Activated T-helper 9 cell treated with anti-CD3 and anti-CD28 coated beads, Interleukin-2, amount 50 U/mL, for 16 hours (primary cell): ENCODE measurements at regions not wholly inside any gene's neighbourhood (a gene's known extent, or its start where the extent isn't known, plus 50 kb on each side); places are given as distances from the start of the nearest gene placed in this dataset.
"Not testable (repeated sequence)": the region's sequence is repeated elsewhere in the genome, so short reads cannot be mapped to it uniquely, and the experiment has no call there.

Experiments
- DNase-seq: peaks from one replicate; pipeline ENCODE4 v3.0.0-alpha.2; 2020; ENCODE audit warnings: low read depth

DNA sequence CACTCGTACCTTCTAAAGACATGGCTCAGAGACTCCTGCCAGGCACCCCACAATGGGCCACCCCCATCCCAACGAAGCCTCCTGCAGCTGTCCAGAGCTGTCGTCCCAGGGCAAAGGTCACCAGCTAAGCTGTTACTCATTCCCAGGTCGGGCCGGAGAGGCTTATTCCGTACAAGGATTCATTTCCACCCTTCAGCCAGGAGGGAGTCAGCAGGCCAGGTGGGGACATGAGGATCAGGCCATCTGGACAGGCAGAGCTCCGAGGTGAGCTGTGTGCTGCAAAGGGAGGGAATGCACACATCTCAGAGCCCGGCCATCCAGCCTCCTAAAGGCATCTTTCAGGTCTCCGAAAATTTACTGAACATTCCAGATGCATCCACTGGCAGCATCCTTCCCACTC lies 63.9 kb upstream of the NANOS1 start:
- DNase-seq, result no peak

DNA sequence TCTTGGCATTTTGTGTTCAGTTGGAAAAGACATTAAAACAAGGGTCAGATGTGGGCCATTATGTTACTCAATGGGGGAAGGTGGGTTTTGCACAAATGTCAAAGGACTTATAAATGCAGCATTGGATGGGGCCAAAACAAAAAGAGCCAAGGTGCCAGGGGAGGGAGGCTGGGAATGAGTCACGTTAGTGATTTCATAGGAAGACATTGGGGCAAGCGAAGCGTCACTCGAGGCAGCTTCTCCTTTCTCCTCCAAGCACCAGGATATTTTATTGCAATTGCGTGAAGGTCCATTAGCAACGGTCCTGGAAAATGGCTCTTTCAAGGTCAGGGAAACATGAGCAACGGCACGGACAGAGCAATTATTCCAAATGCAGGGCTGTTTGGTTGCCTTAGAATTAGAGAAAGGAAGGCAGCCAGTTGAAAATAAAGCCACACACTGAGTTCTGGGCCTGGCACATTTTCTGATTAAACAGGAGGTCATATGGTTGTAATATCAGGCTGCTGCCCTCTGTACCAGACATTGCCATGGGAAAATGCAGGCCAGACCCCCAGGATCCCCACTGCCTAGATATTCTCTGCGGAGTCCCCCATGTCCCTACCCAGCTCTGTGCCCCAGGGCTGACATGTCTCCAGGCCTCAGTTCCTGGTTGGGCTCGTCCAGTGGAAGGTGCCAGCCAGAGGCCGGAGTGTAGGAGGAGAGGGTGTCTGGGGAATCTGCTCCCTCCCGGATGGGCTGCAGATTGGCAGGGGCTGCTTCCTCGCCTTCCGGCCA lies 63.3 kb upstream of the NANOS1 start:
- DNase-seq, result no peak

- DNase-seq, result no peak
Observed at GRCh38 chr10:118966850-118967125, 62.7 kb upstream of the NANOS1 start.

GRCh38 chr10:118967160-118967559 lies 62.4 kb upstream of the NANOS1 start:
- DNase-seq, result no peak

- no peak for DNase-seq
Observed at GRCh38 chr10:118968060-118968459, 61.5 kb upstream of the NANOS1 start.

DNA sequence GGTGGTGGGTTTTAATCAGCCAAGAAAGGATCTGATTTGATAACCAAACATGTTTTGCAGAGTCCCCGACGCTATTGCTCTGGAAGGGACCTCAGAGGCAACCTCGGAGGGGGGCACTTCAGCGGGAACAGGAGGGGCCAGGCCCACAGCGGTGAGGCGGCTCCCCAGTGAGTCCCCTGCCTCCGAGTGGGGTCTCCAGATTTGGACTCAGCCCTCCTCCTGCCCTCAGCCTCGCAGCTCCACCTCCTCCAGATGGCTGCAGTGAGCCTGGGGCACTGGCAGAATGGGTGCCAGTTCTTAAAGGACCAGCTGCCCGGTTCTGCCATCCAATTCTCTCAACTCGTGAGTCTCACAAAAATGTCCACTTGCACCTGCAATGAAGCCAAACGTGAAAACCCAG lies 61.0 kb upstream of the NANOS1 start:
- no peak for DNase-seq

GRCh38 chr10:118969014-118969413 lies 60.5 kb upstream of the NANOS1 start:
- no peak for DNase-seq

DNA sequence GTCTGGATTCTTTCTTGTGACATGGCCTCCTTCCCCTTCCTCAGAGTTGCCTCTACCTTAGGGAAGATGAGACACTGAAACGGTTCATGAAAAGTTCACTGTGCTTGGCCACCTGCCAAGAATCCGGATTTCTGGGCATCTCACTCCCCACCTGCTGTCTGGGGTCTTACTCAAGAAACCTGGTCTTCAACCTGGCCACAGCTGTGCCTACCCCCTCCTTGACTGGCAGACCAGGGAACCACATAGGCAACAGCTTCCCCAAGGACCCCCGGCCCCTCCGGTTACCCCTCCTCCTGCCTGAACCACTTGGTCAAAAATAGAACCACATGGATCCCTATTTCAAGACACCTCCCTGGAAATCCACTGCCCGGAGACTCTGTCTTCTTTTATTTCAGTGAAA lies 58.7 kb upstream of the NANOS1 start:
- DNase-seq, result no peak

DNA sequence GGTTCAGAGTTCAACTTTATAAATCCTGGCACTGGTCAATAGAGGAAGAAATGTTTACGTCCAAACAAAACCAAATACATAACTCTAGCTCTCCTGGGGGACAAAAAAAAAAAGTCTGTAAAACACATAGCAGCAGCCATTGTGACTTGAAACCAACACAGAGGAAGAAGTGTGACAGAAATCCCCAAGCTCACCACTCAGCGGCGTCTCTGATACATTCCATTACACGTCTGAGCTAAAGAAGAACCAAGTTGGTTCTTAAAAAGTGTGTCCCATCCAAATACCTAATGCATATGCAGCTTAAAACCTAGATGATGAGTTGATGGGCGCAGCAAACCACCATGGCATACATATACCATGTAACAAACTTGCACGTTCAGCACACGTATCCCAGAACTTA lies 58.3 kb upstream of the NANOS1 start:
- DNase-seq, result no peak

DNA sequence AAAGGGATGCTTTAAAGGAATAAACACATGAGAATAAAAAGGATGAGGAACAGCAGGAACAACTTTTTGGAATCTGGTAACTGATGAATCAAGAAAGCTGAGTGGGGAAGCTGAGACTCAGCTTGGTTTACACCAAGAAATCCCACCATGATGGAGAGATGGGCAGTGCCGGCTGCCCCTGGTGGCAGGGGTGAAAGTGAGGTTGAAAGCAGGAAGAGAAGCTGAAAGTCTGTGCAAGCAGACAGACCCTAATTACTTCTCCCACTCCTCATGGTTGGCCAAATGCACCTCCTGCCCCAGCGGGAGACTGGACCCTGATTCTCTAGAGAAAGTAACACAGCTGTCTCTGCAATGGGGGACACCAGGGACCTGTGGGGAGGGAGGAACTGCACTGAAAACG lies 57.6 kb upstream of the NANOS1 start:
- no peak for DNase-seq

DNA sequence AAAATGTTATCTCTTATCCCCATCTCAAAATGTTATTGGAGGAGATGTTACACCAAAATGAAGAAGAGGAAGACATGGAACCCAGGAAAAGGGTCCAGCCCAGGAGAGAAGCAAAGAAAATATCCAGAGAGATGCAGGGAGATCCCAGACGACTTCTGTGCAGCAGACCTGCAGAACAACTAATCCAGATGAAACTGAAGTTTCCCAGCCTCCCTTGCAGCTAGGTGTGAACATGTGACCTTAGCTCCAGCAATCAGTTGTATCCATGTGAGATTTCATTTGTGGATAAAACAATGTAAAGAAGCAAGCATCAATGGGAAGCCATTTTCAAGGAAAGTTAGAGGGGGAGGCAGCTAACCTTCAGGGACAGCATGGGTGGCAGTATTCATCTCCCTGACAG lies 55.8 kb upstream of the NANOS1 start:
- DNase-seq, result no peak

- no peak for DNase-seq
Observed at GRCh38 chr10:118974951-118975350, 54.6 kb upstream of the NANOS1 start.

DNA sequence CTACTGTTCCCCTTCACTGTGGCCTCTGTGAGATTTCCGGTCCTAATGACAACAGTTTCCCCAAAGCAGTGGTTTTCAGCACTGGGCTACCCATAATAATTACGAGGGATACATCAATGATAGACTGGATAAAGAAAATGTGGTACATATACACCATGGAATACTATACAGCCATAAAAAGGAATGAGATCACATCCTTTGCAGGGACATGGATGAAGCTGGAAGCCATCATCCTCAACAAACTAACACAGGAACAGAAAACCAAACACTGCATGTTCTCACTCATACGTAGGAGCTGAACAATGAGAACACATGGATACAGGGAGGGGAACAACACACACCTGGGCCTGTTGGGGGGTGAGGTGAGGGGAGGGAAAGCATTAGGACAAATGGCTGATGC lies 53.3 kb upstream of the NANOS1 start:
- not testable (repeated sequence) for DNase-seq

DNA sequence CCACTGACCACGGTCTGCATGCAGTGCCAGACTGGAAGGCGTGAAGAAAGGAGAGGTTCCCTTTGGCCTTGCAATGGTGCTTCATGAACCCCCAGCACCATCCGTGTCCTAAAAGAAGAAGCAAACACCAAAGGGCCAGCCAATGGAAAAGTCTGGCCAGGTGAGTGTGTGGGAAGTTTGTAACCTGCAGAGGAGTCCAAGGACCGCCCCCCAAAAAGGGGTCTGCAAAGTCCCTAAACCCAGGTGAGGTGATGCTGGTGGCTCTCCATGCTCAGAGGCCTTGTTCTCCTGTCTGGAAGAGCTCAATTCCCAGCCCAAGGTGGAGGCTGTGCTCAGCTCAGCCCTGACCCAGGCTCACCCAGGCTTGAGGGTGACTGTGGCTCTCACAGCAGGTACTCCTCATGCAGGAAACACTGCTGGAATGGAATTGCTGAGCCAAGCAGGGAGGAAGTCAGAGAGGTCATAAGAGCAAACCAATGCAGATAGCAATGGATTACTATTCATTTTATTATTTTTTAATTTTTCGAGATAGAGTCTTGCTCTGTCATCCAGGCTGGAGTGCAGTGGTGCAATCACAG lies 52.4 kb upstream of the NANOS1 start:
- DNase-seq, result no peak

DNA sequence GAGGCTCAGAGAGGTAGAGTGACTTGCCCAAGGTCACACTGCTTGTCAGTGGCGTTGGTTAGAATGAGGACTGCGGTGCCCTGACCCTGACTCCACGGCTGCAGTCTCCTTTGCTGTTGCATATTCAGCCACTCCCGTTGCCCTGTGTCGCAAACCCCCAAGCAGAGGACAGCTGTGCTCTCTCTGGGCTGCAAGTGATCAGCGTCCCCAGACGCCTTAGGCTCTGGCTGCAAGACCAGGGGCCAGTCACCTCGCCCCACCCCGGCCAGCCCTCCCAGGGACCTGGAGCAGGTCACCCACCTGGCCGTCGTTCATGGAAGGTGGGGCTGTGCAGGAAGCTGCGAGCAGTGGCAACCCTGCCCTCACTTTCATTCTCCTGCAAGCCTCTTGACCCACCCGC lies 51.7 kb upstream of the NANOS1 start:
- DNase-seq, result no peak

GRCh38 chr10:118978316-118978997 lies 51.1 kb upstream of the NANOS1 start:
- no peak for DNase-seq

DNA sequence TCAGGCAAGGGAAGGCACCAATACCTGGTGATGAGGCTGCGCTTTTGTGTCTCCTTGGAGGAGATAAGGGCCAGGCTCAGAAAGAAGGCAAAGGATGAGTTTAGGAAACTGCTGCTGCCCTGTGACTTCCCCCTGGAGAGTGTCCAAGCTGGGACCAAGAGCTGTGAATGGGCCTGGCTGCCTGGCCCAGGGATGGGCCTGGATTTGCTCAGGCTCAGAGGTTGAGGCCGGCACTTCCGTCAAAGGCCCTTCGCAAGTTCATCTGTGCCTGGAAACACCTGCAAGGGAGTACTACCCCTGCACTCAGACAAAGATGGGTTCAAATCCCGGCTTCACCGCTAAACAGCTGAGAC lies 50.5 kb upstream of the NANOS1 start:
- DNase-seq, result no peak

DNA sequence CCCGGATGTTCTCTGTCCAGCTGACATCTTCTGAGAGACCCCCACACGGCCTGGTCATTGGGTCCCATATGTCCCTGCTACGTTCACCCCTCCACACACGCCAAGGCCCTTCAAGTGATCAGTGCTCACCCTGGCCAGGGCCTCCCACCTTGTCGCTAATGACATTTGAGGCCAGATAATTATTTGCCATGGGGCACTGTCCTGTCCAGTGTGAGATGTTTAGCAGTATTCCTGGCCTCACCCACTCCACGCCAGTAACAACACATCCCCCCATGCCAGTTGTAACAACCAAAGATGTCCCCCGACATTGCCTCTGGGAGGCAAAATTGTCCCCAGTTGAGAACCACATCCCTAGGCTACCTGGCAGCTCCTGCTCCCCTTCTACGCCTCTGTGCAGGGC lies 49.9 kb upstream of the NANOS1 start:
- no peak for DNase-seq
